CD4-positive, alpha-beta T cell treated with Interleukin-10 for 1 hour (primary cell): ENCODE measurements at regions not wholly inside any gene's neighbourhood (a gene's known extent, or its start where the extent isn't known, plus 50 kb on each side); places are given as distances from the start of the nearest gene placed in this dataset.
"Not testable (repeated sequence)": the region's sequence is repeated elsewhere in the genome, so short reads cannot be mapped to it uniquely, and the experiment has no call there.

Experiments
- DNase-seq: peaks from one replicate; pipeline ENCODE4 v3.0.0-alpha.2; 2020

DNA sequence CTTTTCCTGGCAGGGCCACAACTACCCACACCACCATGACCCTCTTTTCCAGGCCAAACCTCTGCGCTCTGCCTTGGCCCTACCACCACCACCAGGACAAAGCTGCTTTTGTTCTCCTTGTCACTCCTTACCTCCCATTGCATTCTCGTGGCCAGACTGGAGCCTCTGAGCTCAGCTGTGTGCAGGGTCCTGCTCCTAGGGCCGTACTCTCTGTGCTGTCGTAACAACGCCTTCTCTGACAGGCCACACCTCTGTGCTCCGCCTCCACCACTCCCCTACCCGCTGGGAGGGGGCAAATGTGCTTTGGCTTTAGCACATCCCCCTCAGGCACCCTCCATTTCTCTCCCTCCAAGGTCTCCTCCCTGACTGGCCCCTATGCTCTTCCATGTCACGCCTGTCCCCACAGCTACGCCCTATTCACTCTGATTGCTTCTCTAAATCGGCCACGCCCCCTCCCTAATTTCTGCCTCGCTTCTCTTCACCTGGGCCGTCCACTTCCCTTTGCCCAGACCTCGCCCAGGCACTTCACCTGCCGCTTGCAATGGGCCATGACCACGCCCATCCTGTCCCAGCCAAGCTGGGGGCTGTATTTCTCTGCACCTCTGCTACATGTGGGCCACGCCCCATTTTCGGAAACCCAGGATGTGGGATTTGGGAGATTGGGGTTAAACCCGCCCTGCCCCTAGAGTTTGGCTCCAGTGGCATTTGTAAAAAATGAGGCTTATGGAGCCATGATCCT, 472.3 kb downstream of the KLF12 start:
- no peak for DNase-seq

DNA sequence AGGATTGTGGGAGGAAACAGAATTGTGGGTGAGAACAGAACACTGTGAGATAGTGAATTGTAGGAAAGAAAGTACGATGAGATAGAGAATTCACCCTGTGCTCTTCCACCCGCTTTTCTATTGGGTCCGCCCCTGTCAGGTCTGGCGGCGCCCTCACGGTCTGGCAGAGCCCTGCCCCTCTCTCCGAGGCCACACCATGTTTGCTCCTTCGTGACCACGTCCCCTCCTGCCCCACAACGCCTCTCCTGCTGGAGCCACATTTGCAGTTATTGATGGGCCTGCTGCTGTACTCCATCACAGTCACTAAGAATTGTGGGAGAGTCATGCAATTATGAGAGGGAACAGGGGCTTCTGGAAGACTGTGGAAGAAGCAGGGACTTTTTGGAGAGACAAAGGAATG, 473.1 kb downstream of the KLF12 start:
- DNase-seq = no peak

DNA sequence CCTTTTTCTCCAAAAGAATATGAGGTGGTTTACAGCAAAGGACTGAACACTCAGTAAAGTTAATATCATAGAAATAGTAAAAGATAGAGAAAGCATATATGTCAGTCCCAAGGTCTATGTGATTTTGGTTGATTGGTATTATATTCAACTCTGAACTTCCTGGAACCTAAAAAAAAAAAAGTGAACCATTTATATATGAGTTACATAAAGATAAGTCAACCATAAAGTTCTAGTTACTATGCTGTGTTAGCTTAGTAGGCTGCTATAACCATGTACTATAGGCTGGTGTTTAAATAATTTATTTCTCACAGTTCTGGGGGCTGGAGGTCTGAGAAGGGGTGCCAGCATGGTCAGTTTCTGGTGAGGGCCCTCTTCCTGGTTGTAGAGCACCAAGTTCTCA, 475.6 kb downstream of the KLF12 start:
- no peak for DNase-seq

DNA sequence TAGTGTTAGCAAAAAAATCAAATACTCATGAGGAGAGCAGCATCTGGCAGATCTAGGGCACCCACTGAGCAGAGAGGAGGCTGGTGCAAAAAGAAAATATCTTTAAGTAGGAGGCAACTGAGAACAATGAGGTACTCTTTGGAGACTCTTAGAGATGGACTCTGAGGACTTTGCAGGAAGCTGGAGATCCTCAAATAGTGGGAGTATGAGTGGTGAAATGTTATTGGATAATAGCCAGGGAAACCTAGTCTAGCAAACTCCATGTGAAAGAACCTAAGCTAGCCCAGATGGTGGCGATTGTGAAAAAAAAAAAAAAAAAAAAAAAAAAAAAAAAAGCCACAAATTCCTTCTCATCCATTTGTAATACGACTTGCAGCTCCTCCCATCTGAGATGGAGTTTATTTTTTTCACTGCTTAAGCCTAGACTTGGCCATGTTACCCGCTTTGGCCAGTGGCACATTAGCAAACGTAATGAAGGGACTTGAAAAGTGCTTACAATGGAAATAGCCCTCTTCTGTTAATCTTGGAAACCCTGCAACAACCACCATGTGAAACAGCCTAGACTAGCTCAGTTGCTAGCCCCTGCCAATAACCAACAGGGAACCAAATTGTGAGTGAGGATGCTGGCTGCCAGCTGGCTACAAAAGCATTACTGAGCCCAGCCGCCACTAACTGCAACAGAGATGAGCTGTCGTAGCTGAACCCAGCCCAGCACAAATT, 476.2 kb downstream of the KLF12 start:
- no peak for DNase-seq

DNA sequence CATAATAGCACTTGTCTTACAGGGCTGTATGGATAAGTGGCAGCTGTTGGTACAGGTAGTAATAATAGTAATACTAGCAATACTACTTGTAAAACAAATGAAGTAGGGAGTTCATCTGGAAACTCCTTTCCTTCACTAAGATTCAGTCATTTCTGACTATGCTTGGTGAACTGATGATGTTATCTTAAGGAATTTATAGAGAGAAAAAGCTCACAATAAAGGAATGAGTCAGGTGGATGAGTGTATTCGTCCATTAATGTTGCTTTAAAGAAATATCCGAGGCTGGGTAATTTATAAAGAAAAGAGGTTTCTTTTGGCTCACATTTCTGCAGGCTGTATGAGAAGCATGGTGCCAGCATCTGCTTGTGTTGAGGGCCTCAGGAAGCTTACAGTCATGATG, 477.3 kb downstream of the KLF12 start:
- DNase-seq = no peak

DNA sequence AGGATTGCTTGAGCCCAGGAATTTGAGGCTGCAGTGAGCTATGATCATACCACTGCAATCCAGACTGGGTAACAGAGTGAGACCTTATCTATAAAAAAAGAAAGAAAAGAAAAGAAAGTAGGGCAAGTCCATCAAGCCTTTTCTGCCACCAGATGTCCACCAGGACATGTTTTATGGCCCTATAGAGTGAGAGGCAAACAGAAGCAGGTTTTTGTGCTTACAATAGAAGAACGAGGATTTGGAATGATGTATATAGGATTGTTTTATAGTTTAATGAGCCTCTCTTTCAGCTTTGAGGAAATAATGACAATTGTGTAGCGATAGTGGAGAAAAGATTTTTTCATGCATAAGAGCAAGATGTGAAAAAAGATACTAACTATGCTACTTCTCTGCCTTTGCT, 480.5 kb downstream of the KLF12 start:
- no peak for DNase-seq

DNA sequence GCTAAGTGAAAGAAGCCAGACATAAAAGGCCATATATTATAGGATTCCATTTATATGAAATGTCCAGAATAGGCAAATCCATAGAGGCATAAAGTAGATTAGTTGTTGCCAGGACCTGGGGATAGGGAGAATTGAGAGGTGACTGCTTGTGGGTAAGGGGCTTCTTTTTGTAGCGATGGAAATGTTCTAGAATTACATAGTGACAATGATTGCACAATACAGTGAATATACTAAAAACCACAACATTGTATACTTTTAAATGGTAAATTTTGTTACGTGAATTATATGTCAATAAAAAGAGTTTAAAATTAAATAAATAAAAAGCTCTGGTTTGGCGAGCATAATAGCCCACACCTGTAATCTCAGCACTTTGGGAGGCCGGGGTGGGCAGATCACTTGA, 486.8 kb downstream of the KLF12 start:
- DNase-seq = no peak

DNA sequence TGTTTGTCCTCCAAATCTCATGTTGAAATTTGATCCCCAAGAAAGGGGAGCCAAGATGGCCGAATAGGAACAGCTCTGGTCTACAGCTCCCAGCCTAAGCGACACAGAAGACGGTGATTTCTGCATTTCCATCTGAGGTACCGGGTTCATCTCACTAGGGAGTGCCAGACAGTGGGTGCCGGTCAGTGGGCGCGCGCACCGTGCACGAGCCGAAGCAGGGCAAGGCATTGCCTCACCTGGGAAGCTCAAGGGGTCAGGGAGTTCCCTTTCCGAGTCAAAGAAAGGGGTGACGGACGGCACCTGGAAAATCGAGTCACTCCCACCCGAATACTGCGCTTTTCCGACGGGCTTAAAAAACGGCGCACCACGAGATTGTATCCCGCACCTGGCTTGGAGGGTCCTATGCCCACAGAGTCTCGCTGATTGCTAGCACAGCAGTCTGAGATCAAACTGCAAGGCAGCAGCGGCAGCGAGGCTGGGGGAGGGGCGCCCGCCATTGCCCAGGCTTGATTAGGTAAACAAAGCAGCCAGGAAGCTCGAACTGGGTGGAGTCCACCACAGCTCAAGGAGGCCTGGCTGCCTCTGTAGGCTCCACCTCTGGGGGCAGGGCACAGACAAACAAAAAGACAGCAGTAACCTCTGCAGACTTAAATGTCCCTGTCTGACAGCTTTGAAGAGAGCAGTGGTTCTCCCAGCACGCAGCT, 493.6 kb downstream of the KLF12 start:
- DNase-seq = not testable (repeated sequence)

DNA sequence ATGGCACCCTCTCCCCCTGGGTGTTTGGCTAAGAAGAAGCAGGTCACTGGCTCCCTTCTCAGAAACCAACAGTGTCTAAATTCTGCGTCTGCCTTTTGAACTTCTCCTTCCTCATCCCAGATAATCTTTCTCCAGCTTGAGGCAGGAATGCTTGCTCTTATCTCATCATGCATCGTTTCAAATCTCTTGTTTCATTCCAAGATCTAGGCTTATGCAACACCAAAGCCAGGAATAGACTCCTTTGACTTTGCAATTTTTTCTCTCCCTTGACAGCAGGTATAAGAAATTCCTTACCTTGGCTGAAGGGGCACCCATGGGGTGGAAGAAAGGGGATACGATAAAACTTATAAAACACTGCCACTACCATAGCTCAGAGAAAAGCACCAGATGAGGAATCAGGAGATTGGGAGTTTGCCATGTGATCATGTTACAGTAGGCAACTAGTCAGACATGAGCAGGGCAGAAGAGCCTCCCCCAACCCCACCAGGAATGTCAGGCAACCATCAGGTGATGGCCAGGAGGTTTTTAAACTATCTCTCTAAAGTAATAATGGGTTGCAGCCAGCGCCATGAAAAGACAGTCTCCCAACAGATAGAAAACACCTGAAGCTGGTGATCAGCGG, 498.9 kb downstream of the KLF12 start:
- no peak for DNase-seq

DNA sequence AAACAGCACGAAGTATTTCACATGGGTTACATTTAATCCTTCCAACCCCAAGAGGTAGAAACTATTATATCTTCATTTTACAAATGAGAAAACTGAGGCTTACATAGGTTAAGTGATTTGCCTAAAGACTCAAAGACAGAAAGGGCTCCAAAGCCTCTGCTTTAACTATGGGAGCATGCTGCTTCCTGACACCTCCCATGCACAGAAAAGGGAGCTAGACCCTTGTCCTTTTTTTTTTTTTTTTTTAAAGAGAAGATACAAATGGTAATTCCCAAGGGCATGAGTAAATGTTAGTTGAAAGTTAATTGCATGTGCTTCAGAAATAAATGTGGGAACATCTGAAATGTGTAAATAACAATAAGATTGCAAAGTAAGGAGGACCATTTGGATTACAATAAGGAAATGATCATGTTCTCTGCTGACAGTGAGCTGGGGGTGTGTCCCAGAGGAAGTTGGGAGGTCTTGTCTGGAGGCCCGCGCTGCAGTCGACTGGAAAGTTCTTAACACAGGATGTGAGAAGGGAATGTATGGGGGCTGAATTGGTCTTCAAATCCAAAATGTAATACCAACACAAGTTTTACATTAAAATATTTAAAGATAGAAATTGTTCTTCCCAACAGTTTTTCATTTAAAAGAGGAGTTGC, 500.3 kb downstream of the KLF12 start:
- DNase-seq = no peak

DNA sequence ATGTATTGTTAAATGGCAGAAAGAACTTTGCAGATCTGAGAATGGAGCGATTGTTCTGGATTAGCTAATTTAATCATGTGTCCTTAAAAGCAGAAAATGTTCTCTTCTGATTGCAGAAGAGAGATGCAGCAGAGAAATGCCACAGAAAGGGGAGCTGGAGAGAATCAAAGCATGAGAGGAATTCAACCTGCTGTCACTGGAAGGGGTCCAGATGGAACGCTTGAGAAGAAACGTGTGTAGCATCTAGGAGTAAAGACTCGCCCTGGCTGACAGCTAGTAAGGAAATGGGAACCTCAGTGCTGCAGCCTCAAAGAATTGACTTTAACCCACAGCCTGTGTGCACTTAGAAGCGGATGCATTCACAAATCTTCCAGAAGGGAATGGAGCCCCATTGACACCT, 502.8 kb downstream of the KLF12 start:
- DNase-seq = no peak

DNA sequence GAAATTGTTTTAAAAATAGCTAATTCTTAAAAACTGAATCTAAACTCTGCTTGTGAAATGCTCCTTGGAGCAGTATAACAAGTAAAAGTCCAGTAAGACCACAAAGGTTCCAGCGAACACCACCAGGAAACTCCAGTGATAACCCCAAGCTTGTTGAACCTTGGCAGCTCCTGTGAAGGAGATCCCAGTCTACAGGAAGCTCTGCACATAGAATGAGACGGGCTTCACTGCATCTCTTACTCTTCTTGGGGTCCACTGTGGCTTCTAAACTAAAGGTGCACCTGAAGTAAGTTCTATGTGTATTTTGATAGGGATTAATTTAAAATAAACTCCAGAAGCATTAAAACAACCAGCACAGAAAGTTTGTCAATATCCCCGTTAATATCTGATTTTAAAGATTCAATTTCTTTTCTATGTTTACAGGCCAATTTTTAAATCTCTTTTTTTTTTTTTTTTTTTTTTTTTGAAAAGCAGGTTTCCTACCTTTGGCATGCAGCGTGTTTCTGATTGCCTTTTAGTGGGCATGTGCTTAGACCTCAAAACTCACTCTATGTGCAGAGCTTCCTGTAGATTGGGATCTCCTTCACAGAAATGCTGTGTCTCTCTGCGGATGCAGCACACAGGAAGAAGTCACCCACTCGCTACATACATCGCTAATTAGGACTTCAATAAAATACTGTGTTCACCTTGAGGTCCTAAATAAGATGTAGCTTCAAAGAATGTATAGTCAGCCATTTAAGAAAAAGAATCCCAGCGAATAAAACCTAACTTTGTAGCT, 508.5 kb downstream of the KLF12 start:
- peak; percentile 59 for DNase-seq

DNA sequence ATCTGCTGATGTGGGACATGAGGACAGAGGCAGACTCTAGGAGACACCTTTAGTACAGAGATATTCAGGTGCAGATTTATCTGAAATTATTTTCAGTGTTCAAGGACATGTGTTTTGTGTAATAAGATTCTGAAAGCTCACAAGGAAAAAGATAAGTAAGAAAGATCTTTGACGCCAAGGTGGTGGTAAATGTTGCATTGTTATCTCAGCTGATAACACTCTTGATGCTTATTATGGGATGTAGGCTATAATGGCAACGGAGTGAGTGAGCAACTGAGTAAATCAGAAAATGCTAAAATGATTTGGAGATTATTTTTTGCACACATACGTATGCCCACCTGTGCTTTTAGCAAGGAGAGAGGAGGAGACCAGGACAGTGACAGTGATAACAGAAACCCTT, 510.9 kb downstream of the KLF12 start:
- DNase-seq = no peak

DNA sequence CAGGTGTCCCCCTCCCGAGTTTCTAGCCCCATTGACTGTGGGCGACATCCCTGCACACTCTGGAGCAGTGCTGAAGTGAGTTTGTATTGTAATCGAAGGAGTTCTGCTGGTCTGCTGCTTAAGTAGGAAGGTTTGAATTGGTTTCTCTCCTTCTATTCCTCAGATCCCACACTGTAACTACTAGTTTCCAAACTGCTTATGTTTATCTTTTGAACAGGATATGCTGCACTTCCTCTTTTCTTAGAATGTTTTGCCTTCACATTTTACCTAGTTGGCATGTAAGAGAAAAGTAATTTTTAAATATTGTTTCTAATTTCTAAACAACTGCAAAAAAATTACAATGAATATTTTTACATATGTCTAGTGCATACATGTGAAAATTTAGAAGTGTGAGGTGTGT, 511.8 kb downstream of the KLF12 start:
- no peak for DNase-seq

DNA sequence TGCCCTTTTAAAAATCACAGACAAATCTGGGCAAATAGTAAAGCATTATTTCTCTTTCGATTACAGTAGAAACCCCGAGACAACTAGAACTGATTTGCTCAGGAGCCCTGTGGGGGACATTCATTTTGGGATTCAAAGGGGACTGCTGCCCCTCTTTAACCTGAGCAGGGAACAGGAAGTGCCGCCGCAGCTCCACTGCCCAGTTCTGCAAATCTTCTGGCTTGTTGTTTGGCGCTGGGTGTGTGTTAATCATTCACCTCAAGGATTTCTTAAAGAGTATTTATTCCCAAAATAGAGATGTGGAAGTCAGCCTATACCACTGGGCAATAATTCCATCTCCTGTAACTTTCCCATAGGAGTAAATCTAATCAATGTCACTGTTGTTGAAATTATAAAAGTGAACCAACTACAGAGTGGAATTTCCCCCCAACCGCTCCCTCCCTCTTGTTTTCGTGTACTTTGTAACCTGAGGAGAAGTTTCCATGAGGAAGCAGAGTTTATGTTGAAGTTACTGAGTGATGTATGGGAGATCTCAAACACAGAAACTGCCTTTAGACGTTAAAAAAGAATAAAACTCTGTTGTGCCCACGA, 515.8 kb downstream of the KLF12 start:
- DNase-seq = no peak

DNA sequence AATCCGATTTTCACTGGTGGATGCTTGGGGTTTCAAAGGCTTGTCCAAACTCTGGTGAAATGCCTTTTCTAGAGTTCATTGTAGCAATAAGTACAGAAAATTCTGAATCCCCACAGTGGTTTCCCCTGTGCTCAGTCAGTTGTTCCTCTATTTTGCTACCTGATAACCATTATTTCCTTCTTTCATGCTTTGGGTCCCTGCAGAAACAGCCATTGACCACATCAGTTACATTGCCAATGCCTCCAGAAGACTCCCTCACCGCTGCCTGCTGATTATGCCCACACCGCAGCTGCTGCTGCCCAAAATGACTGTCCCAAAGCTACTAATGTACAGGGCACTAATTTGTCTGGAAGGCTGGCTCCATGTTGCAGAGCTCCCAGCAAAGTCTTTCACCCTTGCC, 517.3 kb downstream of the KLF12 start:
- no peak for DNase-seq

DNA sequence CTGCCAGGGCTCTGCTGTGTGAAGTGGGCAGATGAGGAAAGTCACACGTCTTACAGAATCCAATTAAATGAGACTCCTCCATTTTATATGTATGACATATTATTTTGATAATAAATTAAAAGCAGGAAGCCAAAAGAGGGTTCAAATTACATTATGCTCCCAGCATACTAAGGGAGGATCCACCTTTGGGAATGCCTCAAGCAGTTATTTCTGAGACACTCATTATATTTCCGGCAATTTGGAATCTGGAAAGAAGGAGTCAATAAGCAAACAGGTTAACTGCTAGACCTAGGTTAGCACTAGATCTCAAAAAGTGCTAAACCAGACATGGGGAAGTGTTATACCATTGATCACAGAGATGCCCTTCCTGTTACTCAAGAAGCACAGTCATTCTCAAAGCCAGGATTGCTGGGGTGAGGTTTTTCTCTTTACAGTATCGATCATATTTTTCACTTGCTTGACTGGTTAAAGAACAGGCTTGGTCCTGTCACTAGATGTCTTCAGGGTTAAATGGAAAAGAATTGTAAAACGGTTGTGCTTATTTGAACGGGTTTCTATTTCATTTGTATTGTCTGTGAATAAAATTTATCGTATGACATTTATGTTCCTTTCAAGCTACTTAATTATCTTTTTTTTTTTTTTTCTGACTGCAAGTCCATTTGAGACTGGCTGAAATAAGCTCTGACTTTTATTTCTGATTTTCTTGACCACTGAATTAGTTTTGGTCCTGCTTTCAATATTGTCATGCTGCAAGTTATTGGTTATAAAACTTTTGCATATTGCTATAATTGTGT, 523.2 kb downstream of the KLF12 start:
- no peak for DNase-seq

DNA sequence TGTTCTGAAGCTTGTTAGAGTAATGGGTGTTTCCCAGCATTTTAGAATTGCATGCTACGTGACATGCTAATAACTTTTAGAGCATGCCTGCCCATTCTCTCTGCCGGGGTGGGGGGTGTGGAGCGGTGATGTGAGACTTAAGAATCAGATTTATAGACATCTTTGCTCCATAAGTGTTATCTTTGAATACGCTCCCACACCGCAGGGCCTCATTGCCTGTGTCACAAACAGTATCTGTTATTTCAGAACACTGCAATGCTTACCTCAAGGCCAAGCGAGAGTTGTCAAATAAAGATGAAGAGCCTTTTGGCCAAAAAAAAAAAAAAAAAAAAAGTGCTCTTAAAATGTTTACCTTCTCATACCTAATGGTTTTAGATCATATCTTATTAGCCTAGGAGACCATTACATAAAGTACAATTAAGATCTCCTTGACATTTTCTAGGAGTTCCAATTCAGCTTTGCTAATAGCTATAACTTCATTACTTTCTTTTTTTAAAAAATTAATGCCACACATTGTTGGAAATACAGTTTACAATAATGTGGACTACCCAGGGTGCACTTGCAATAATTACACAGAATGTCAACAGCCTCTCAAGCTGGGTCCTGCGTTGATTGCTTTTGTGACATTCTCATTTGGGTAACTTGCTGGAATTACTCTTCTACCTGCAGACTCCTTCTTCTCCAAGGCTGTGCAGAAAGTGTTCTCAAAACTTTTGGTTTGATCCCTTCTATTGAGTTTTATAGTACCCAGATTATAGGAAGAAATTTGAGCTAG, 525.3 kb downstream of the KLF12 start:
- DNase-seq = no peak

DNA sequence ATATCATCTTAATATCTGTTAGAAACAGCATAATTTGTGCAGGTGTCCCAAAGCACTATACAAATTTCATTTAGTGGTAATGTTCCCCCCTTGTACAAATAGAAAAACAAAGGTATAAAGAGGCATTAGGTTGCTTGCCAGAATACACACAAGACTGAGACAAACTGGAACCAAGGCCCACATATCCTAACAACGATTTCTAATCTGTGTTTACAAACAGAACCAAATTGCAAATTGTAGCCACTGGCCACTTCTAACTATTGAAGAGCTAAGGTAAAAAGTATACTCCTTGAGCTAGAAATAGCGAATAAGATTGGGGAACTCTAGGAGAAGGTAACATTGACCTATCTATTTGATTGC, 526.1 kb downstream of the KLF12 start:
- no peak for DNase-seq

DNA sequence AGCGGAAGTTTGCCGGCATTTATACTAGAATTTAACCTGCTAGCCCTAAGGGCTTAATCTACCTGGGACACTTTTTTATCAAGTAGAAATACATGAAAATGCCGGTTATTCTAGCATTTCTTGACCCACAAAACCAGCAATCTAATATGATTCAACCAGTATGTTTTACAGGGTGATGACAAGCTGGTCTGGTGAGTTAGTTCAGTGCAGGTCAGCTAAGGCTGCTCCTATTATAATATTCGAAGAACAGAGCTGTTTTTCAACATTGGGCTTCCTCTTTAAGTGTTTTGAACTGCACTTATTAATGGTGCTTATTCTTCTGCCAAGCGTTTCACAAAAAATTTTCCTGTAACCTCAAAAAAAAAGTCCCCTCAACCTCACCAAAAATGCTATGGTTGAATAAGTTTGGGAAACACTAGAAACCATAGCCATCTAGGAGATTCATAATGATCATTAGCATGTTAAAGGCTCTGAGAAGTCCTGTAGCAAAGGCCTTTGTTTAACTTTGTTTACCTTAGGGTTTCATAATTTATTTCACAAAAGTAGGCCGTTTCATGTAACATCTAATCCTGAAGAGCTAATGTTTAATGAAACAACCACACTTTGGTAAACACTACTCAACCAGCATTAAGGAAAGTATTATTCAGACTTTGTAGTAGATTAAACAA, 526.6 kb downstream of the KLF12 start:
- no peak for DNase-seq
